HEK293 (cell line): ENCODE measurements at regions not wholly inside any gene's neighbourhood (a gene's known extent, or its start where the extent isn't known, plus 50 kb on each side); places are given as distances from the start of the nearest gene placed in this dataset.

ENCODE experiments used
- CTCF ChIA-PET: fragments of 350-600 bp; formaldehyde crosslinking; extraction: SDS; loops from one replicate; lab custom pipeline; 2021; ENCODE audit warnings: antibody characterized with exemption; lab: Yijun Ruan, JAX
- POLR2A ChIA-PET: fragments of 300-600 bp; formaldehyde crosslinking; extraction: SDS; loops from one replicate; lab custom pipeline; 2020; ENCODE audit warnings: antibody characterized with exemption, inconsistent platforms; lab: Yijun Ruan, JAX
- H3K27ac ChIP-seq: fragments of 200-500 bp; sonication (Bioruptor generic); 2 replicates; pipeline ENCODE4 v1.5.1; 2014; ENCODE audit warnings: low read depth, low read length, control low read depth, inconsistent platforms; ENCODE audit errors: extremely low read depth
- H3K36me3 ChIP-seq, 2 experiments: fragments of 200-500 bp in 1 of 2; sonication (Bioruptor generic) in 1 of 2; 1 replicate in 1 of 2; 2 replicates in 1 of 2; pipeline ENCODE4 v1.5.1; 2014 to 2017; ENCODE audit warnings: inconsistent platforms in 2 of 2, low read length in 2 of 2; ENCODE audit not compliant: control insufficient read depth in 2 of 2, insufficient read depth in 1 of 2
- H3K4me1 ChIP-seq: fragments of 200-500 bp; sonication (Bioruptor generic); 2 replicates; pipeline ENCODE4 v1.5.1; 2014; ENCODE audit warnings: mild to moderate bottlenecking, low read length, inconsistent platforms; ENCODE audit not compliant: control insufficient read depth, insufficient read depth
- H3K4me3 ChIP-seq: 2 replicates; pipeline ENCODE4 v1.5.1; 2011; ENCODE audit warnings: low read depth, mild to moderate bottlenecking, control low read depth, low read length, moderate library complexity
- H3K9me3 ChIP-seq: fragments of 200-500 bp; sonication (Bioruptor generic); 2 replicates; pipeline ENCODE4 v1.5.1; 2014; ENCODE audit warnings: low read depth, low read length, inconsistent platforms; ENCODE audit not compliant: control insufficient read depth, insufficient read depth
- AEBP2 ChIP-seq: fragments of 450-650 bp; formaldehyde crosslinking; IDR thresholded peaks from 2 replicates; pipeline ENCODE4 v1.5.1; 2016; ENCODE audit warnings: missing biosample characterization, missing genetic modification characterization, borderline replicate concordance
- FEZF1 ChIP-seq: fragments of 450-650 bp; formaldehyde crosslinking; IDR thresholded peaks from 2 replicates; pipeline ENCODE4 v1.5.1; 2016; ENCODE audit warnings: missing biosample characterization, missing genetic modification characterization
- SCRT2 ChIP-seq: fragments of 450-650 bp; formaldehyde crosslinking; IDR thresholded peaks from 2 replicates; pipeline ENCODE4 v1.5.1; 2016; ENCODE audit warnings: missing biosample characterization, missing genetic modification characterization
- ZFP37 ChIP-seq: fragments of 450-650 bp; formaldehyde crosslinking; IDR thresholded peaks from 2 replicates; pipeline ENCODE4 v1.5.1; 2016; ENCODE audit warnings: missing biosample characterization, missing genetic modification characterization
- ZNF202 ChIP-seq: fragments of 450-650 bp; formaldehyde crosslinking; IDR thresholded peaks from 2 replicates; pipeline ENCODE4 v1.5.1; 2016; ENCODE audit warnings: missing biosample characterization, missing genetic modification characterization, borderline replicate concordance
- ZNF26 ChIP-seq: fragments of 450-650 bp; formaldehyde crosslinking; IDR thresholded peaks from 2 replicates; pipeline ENCODE4 v1.5.1; 2016; ENCODE audit warnings: missing biosample characterization, missing genetic modification characterization
- ZNF266 ChIP-seq: fragments of 450-650 bp; formaldehyde crosslinking; IDR thresholded peaks from 2 replicates; pipeline ENCODE4 v1.5.1; 2016; ENCODE audit warnings: missing biosample characterization, missing genetic modification characterization, low read depth
- ZNF324 ChIP-seq: fragments of 450-650 bp; formaldehyde crosslinking; IDR thresholded peaks from 2 replicates; pipeline ENCODE4 v1.5.1; 2016; ENCODE audit warnings: missing biosample characterization, missing genetic modification characterization
- ZNF362 ChIP-seq: fragments of 450-650 bp; formaldehyde crosslinking; IDR thresholded peaks from 2 replicates; pipeline ENCODE4 v1.5.1; 2016; ENCODE audit warnings: missing biosample characterization, missing genetic modification characterization
- ZNF37A ChIP-seq: fragments of 450-650 bp; IDR thresholded peaks from 2 replicates; pipeline ENCODE4 v1.5.1; 2018; ENCODE audit warnings: missing biosample characterization, missing genetic modification characterization
- ZNF398 ChIP-seq: fragments of 450-650 bp; formaldehyde crosslinking; IDR thresholded peaks from 2 replicates; pipeline ENCODE4 v1.5.1; 2017; ENCODE audit warnings: missing biosample characterization, missing genetic modification characterization
- ZNF488 ChIP-seq: fragments of 450-650 bp; formaldehyde crosslinking; IDR thresholded peaks from 2 replicates; pipeline ENCODE4 v1.5.1; 2016; ENCODE audit warnings: missing biosample characterization, missing genetic modification characterization
- ZNF558 ChIP-seq: fragments of 450-650 bp; formaldehyde crosslinking; IDR thresholded peaks from 2 replicates; pipeline ENCODE4 v1.5.1; 2016; ENCODE audit warnings: missing biosample characterization, missing genetic modification characterization
- ZNF560 ChIP-seq: fragments of 450-650 bp; formaldehyde crosslinking; IDR thresholded peaks from 2 replicates; pipeline ENCODE4 v1.5.1; 2017; ENCODE audit warnings: missing biosample characterization, missing genetic modification characterization, borderline replicate concordance
- ZNF571 ChIP-seq: fragments of 450-650 bp; formaldehyde crosslinking; IDR thresholded peaks from 2 replicates; pipeline ENCODE4 v1.5.0; 2017; ENCODE audit warnings: missing biosample characterization, missing genetic modification characterization
- ZNF654 ChIP-seq: fragments of 450-650 bp; formaldehyde crosslinking; IDR thresholded peaks from 2 replicates; pipeline ENCODE4 v1.5.1; 2016; ENCODE audit warnings: low read depth, missing biosample characterization, missing genetic modification characterization
- ZNF704 ChIP-seq: fragments of 450-650 bp; formaldehyde crosslinking; IDR thresholded peaks from 2 replicates; pipeline ENCODE4 v1.5.1; 2016; ENCODE audit warnings: missing biosample characterization, missing genetic modification characterization
- ZNF747 ChIP-seq: fragments of 450-650 bp; formaldehyde crosslinking; IDR thresholded peaks from 2 replicates; pipeline ENCODE4 v1.5.1; 2016; ENCODE audit warnings: missing biosample characterization, missing genetic modification characterization

- Histone ChIP-seq H3K36me3 (no peaks in the 10 kb centered on the region), H3K27ac (no peak overlapping the region)
- TF ChIP-seq ZNF654 (tag by site-specific recombination) (no peak), ZNF37A (tag by site-specific recombination) (no peak), ZNF704 (tag by site-specific recombination) (no peak), SCRT2 (tag by site-specific recombination) (no peak), ZNF558 (no peak), ZFP37 (tag by site-specific recombination) (no peak)
Measured at GRCh38 chr3:3301476-3301875, 122.0 kb upstream of the CRBN start.

GRCh38 chr3:3296979-3297381 lies 117.5 kb upstream of the CRBN start:
- ChIA-PET POLR2A (no interaction called here), CTCF (no interaction called here)
- no peaks in the 10 kb centered on the region for H3K36me3 ChIP-seq
- no peaks in the 10 kb centered on the region for H3K9me3 ChIP-seq
- no peak overlapping the region for H3K4me3 ChIP-seq
- no peak for TF ChIP-seq ZNF266 (tag by site-specific recombination)
- no peak for TF ChIP-seq ZNF398 (tag by site-specific recombination)
- no peak for TF ChIP-seq ZNF362 (tag by site-specific recombination)
- no peak for TF ChIP-seq ZNF26
- TF ChIP-seq ZNF202 (tag by site-specific recombination), result no peak
- TF ChIP-seq ZNF560 (tag by site-specific recombination), result no peak
- TF ChIP-seq FEZF1, result no peak
- no peak for TF ChIP-seq ZNF324 (tag by site-specific recombination)
- TF ChIP-seq ZNF747 (tag by site-specific recombination), result no peak
- no peak for TF ChIP-seq ZNF571
- no peak for TF ChIP-seq AEBP2 (tag by site-specific recombination)
- TF ChIP-seq ZNF488, result no peak
- TF ChIP-seq ZNF37A (tag by site-specific recombination), result no peak
- no peak overlapping the region for H3K27ac ChIP-seq
- no peaks in the 10 kb centered on the region for H3K4me1 ChIP-seq

More at GRCh38 chr3:3301476-3301875, 122.0 kb upstream of the CRBN start:
- ChIA-PET POLR2A (no interaction called here), CTCF (interaction anchor here (1.5 kb wide), 1 partner anchor 10 kb away, joined by 3 read pairs; no protein-coding TSS in a partner anchor)
- Histone ChIP-seq H3K4me3 (no peak overlapping the region), H3K9me3 (no peaks in the 10 kb centered on the region), H3K4me1 (no peaks in the 10 kb centered on the region)
